Nephron progenitor cell (in vitro differentiated cells): ENCODE measurements at regions not wholly inside any gene's neighbourhood (a gene's known extent, or its start where the extent isn't known, plus 50 kb on each side); places are given as distances from the start of the nearest gene placed in this dataset.

Experiments used
- DNase-seq: peaks from one replicate; pipeline ENCODE4 v3.0.0; 2021
- H3K27ac Mint-ChIP-seq: 2 replicates; pipeline ENCODE4 v1.8.0; 2021; ENCODE audit warnings: mild to moderate bottlenecking, moderate library complexity, mixed read lengths
- H3K27me3 Mint-ChIP-seq: 2 replicates; pipeline ENCODE4 v1.8.0; 2021; ENCODE audit warnings: mild to moderate bottlenecking, low read depth, mixed read lengths; ENCODE audit not compliant: poor library complexity
- H3K36me3 Mint-ChIP-seq: 2 replicates; pipeline ENCODE4 v1.8.0; 2021; ENCODE audit warnings: low read depth, mixed read lengths
- H3K4me1 Mint-ChIP-seq: 2 replicates; pipeline ENCODE4 v1.8.0; 2021; ENCODE audit warnings: mixed read lengths
- H3K4me3 Mint-ChIP-seq: 2 replicates; pipeline ENCODE4 v1.8.0; 2021; ENCODE audit warnings: mild to moderate bottlenecking, moderate library complexity, mixed read lengths
- H3K9me3 Mint-ChIP-seq: 2 replicates; pipeline ENCODE4 v1.8.0; 2021; ENCODE audit warnings: mild to moderate bottlenecking, moderate library complexity, mixed read lengths
- TF ChIP-seq, protein P1 (sequence below): fragments of 200-600 bp; sonication (generic); IDR thresholded peaks from 2 replicates; pipeline ENCODE4 v1.5.0; 2021; ENCODE audit warnings: antibody characterized with exemption

DNA sequence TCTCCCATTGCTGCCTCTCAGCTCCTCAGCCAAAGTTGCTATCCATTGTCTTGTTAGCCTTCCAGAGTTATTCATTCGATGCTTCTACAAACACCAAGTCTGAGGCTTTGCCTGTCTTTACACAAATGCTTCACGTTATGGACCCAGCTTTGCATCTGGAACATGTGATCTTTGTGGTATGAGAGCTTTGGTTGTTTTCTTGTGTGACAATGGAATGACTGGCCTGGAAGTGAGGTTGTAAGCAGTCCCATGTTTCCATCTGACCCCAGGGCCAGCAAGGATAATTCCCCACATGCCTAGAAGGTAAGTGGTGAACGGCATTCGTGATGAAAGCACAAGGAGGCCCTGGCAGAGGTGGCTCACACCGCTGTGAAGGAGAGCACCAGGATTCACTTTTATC, 866.7 kb upstream of the TMEM132C start:
- no peak for DNase-seq
- no peak overlapping the region for H3K4me3 Mint-ChIP-seq
- no peak overlapping the region for H3K27ac Mint-ChIP-seq
- peaks cover 8% of the 10 kb centered on the region for H3K4me1 Mint-ChIP-seq
- H3K9me3 Mint-ChIP-seq: no peaks in the 10 kb centered on the region
- H3K36me3 Mint-ChIP-seq: no peaks in the 10 kb centered on the region
- H3K27me3 Mint-ChIP-seq: no peaks in the 10 kb centered on the region
- TF ChIP-seq, protein P1, sequence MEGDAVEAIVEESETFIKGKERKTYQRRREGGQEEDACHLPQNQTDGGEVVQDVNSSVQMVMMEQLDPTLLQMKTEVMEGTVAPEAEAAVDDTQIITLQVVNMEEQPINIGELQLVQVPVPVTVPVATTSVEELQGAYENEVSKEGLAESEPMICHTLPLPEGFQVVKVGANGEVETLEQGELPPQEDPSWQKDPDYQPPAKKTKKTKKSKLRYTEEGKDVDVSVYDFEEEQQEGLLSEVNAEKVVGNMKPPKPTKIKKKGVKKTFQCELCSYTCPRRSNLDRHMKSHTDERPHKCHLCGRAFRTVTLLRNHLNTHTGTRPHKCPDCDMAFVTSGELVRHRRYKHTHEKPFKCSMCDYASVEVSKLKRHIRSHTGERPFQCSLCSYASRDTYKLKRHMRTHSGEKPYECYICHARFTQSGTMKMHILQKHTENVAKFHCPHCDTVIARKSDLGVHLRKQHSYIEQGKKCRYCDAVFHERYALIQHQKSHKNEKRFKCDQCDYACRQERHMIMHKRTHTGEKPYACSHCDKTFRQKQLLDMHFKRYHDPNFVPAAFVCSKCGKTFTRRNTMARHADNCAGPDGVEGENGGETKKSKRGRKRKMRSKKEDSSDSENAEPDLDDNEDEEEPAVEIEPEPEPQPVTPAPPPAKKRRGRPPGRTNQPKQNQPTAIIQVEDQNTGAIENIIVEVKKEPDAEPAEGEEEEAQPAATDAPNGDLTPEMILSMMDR: no peak

DNA sequence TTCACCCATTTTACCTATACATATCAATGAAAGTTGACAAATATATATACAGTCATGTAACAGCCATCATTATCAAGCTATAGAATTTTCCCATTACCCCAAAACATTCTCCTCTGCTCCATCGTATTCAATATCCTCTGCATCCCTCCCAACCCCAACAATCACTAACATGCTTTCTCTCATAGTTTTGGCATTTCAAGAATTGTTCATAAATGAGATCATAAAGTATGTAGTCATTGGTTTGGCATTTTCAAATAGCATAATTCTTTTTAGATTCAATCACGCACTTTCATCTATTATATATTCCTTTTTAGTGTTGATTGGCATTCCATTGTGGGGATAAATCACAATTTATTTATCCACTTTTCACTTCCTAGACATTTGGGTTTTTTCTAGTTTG, 866.0 kb upstream of the TMEM132C start:
- H3K36me3 Mint-ChIP-seq: no peaks in the 10 kb centered on the region
- no peak overlapping the region for H3K4me3 Mint-ChIP-seq
- DNase-seq: no peak
- TF ChIP-seq, protein P1: no peak
- no peak overlapping the region for H3K27ac Mint-ChIP-seq
- H3K4me1 Mint-ChIP-seq: peaks cover 8% of the 10 kb centered on the region
- H3K27me3 Mint-ChIP-seq: no peaks in the 10 kb centered on the region
- H3K9me3 Mint-ChIP-seq: no peaks in the 10 kb centered on the region

GRCh38 chr12:127401536-127401935, 865.4 kb upstream of the TMEM132C start:
- TF ChIP-seq, protein P1: no peak
- Mint-ChIP-seq H3K27me3 (no peaks in the 10 kb centered on the region), H3K4me3 (no peak overlapping the region), H3K27ac (no peak overlapping the region), H3K36me3 (no peaks in the 10 kb centered on the region), H3K4me1 (peaks cover 8% of the 10 kb centered on the region), H3K9me3 (no peaks in the 10 kb centered on the region)
- no peak for DNase-seq

GRCh38 chr12:127411166-127411915, 855.6 kb upstream of the TMEM132C start:
- Mint-ChIP-seq H3K4me3 (no peak overlapping the region), H3K9me3 (no peaks in the 10 kb centered on the region), H3K36me3 (no peaks in the 10 kb centered on the region), H3K27me3 (peaks cover 10% of the 10 kb centered on the region), H3K27ac (peak overlapping the region; percentile 46), H3K4me1 (no peaks in the 10 kb centered on the region)
- TF ChIP-seq, protein P1: no peak
- no peak for DNase-seq

DNA sequence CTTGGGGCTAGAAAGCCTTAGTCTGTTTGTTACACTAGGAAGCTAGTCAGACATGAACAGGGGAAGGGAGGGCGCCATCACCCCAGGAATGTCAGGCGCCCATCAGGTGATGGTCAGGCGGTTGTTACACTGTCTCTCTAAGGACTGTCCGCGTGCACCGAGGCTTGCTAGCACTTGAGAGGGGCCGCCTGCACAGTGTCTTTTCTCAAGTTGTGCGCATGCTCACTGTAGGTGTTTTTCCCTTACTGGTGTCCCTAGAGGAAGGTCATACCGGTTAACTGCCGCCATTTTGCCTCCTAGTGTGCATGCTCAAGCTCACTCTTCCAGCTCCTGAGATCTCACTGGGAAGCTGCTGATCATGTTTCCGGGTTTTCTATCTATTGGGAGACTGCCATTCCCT, 855.0 kb upstream of the TMEM132C start:
- Mint-ChIP-seq H3K4me3 (no peak overlapping the region), H3K27ac (no peak overlapping the region), H3K27me3 (peaks cover 10% of the 10 kb centered on the region), H3K4me1 (no peaks in the 10 kb centered on the region), H3K9me3 (no peaks in the 10 kb centered on the region), H3K36me3 (no peaks in the 10 kb centered on the region)
- DNase-seq: no peak
- TF ChIP-seq, protein P1: no peak

- Mint-ChIP-seq H3K9me3 (no peaks in the 10 kb centered on the region), H3K27me3 (peaks cover 15% of the 10 kb centered on the region), H3K4me1 (no peaks in the 10 kb centered on the region), H3K4me3 (no peak overlapping the region), H3K36me3 (no peaks in the 10 kb centered on the region), H3K27ac (no peak overlapping the region)
- TF ChIP-seq, protein P1: no peak
- DNase-seq: no peak
These were observed 854.1 kb upstream of the TMEM132C start for GRCh38 chr12:127412866-127413265.
